ENCODE measurements at regions not wholly inside any gene's neighbourhood (a gene's known extent, or its start where the extent isn't known, plus 50 kb on each side); places are given as distances from the start of the nearest gene placed in this dataset.

- Histone ChIP-seq H3K9me3 (no peaks in the 10 kb centered on the region), H3K4me1 (no peaks in the 10 kb centered on the region), H3K36me3 (no peaks in the 10 kb centered on the region), H3K27ac (no peak overlapping the region), H3K4me3 (no peak overlapping the region), H3K27me3 (no peaks in the 10 kb centered on the region)
- no peak for TF ChIP-seq POLR2A (IDR thresholded peaks at IDR 0.05)
- TF ChIP-seq POLR2AphosphoS5 (IDR thresholded peaks at IDR 0.05; ENCODE audit: insufficient read depth in 1 of 2, low read depth in 1 of 2), result no peak
- TF ChIP-seq, protein P1, sequence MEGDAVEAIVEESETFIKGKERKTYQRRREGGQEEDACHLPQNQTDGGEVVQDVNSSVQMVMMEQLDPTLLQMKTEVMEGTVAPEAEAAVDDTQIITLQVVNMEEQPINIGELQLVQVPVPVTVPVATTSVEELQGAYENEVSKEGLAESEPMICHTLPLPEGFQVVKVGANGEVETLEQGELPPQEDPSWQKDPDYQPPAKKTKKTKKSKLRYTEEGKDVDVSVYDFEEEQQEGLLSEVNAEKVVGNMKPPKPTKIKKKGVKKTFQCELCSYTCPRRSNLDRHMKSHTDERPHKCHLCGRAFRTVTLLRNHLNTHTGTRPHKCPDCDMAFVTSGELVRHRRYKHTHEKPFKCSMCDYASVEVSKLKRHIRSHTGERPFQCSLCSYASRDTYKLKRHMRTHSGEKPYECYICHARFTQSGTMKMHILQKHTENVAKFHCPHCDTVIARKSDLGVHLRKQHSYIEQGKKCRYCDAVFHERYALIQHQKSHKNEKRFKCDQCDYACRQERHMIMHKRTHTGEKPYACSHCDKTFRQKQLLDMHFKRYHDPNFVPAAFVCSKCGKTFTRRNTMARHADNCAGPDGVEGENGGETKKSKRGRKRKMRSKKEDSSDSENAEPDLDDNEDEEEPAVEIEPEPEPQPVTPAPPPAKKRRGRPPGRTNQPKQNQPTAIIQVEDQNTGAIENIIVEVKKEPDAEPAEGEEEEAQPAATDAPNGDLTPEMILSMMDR (IDR thresholded peaks at IDR 0.05), result no peak
- intact Hi-C loops (cut with DNase I), result no loop called here
- DNase-seq (ENCODE audit: extremely low spot score in 2 of 2), result no peak
These were observed 1012.3 kb upstream of the PHF14 start for GRCh38 chr7:9961161-9961922.

DNA sequence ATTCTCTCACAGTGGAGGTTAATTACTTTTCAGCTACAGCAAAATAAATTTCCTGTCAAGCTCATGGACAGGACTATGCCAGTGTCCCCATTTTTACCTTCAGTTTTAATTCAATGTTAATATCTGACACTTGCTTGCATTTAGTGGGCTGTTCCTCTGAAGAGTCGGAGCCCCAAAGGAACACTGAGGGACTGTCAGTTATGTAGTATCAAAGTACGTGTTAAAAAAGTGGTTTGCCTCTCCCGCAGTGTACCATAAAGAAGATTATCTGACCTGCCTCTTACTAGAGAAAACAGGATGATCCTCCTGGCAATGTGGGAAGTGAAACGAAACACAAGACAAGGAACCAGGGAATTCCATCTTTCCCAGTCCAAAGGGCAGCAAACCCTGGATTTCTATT, 1010.9 kb upstream of the PHF14 start:
- Histone ChIP-seq H3K36me3 (no peaks in the 10 kb centered on the region), H3K4me3 (no peak overlapping the region), H3K9me3 (no peaks in the 10 kb centered on the region), H3K4me1 (no peaks in the 10 kb centered on the region), H3K27me3 (no peaks in the 10 kb centered on the region), H3K27ac (no peak overlapping the region)
- DNase-seq (ENCODE audit: extremely low spot score in 2 of 2), result no peak
- no peak for TF ChIP-seq POLR2A (IDR thresholded peaks at IDR 0.05)
- intact Hi-C loops (cut with DNase I), result no loop called here

- no peaks in the 10 kb centered on the region for H3K36me3 ChIP-seq
- intact Hi-C loops (cut with DNase I), result no loop called here
These were observed 995.3 kb upstream of the PHF14 start for GRCh38 chr7:9978106-9979064.

DNA sequence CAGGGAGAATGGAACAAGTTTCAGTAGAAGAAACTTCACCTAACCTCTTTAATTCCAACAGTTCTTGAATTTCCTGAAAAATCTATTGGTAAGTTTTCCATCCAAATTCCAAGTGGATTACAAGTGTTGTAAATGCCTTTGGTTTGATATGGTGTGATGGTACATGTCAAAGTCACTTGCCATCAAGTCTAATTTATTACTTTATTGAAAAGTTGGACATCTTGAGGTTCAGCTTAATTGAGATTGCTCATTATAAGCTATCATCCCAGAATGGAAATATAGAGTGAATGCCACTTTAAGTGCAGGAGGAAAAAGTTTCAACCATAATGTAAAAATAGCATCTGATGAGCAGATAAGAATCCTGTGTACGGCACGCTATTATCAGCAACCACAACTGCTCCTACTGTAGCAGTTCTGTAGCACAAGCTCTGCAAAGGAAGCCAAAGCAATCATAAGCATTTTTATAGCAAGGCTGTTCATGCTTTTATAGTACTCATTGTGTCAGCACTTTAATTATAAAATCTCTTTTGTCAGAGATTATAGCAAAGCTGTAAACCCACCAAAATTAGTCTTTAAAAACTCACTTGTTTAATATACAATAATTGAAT, 991.8 kb upstream of the PHF14 start:
- Histone ChIP-seq H3K27ac (no peak overlapping the region), H3K4me3 (no peak overlapping the region)
- intact Hi-C loops (cut with DNase I), result no loop called here

More at GRCh38 chr7:9978106-9979064, 995.3 kb upstream of the PHF14 start:
- no peaks in the 10 kb centered on the region for H3K4me1 ChIP-seq
- no peak overlapping the region for H3K4me3 ChIP-seq
- no peak for TF ChIP-seq POLR2A (IDR thresholded peaks at IDR 0.05)
- TF ChIP-seq, protein P1 (IDR thresholded peaks at IDR 0.05), result no peak
- no peak for TF ChIP-seq POLR2AphosphoS5 (IDR thresholded peaks at IDR 0.05; ENCODE audit: insufficient read depth in 1 of 2, low read depth in 1 of 2)
- H3K27me3 ChIP-seq, result no peaks in the 10 kb centered on the region
- no peak overlapping the region for H3K27ac ChIP-seq
- DNase-seq (ENCODE audit: extremely low spot score in 2 of 2), result no peak
- H3K9me3 ChIP-seq, result no peaks in the 10 kb centered on the region

GRCh38 chr7:9983048-9983447, 990.6 kb upstream of the PHF14 start:
- Histone ChIP-seq H3K36me3 (no peaks in the 10 kb centered on the region), H3K27ac (no peak overlapping the region), H3K9me3 (no peaks in the 10 kb centered on the region), H3K4me1 (no peaks in the 10 kb centered on the region), H3K27me3 (no peaks in the 10 kb centered on the region), H3K4me3 (no peak overlapping the region)
- intact Hi-C loops (cut with DNase I), result no loop called here
- DNase-seq (ENCODE audit: extremely low spot score in 2 of 2), result no peak
- no peak for TF ChIP-seq POLR2AphosphoS5 (IDR thresholded peaks at IDR 0.05; ENCODE audit: insufficient read depth in 1 of 2, low read depth in 1 of 2)
- no peak for TF ChIP-seq POLR2A (IDR thresholded peaks at IDR 0.05)
- TF ChIP-seq, protein P1 (IDR thresholded peaks at IDR 0.05), result no peak

More for the DNA sequence above, 991.8 kb upstream of the PHF14 start:
- Histone ChIP-seq H3K4me1 (no peaks in the 10 kb centered on the region), H3K9me3 (no peaks in the 10 kb centered on the region), H3K27me3 (no peaks in the 10 kb centered on the region), H3K36me3 (no peaks in the 10 kb centered on the region)
- TF ChIP-seq, protein P1 (IDR thresholded peaks at IDR 0.05), result no peak
- no peak for TF ChIP-seq POLR2A (IDR thresholded peaks at IDR 0.05)
- TF ChIP-seq POLR2AphosphoS5 (IDR thresholded peaks at IDR 0.05; ENCODE audit: insufficient read depth in 1 of 2, low read depth in 1 of 2), result no peak
- DNase-seq (ENCODE audit: extremely low spot score in 2 of 2), result no peak
